Activated CD4-positive, CD25-positive, alpha-beta regulatory T cell treated with anti-CD3 and anti-CD28 coated beads, Interleukin-2, amount 50 U/mL, for 16 hours (primary cell): ENCODE measurements at regions not wholly inside any gene's neighbourhood (a gene's known extent, or its start where the extent isn't known, plus 50 kb on each side); places are given as distances from the start of the nearest gene placed in this dataset.
"Not testable (repeated sequence)": the region's sequence is repeated elsewhere in the genome, so short reads cannot be mapped to it uniquely, and the experiment has no call there.

Experiments used
- DNase-seq: peaks from one replicate; pipeline ENCODE4 v3.0.0-alpha.2; 2020; ENCODE audit warnings: low read depth, low spot score

GRCh38 chr1:82388679-82389078, 587.9 kb downstream of the ADGRL2 start:
- DNase-seq, result no peak

- no peak for DNase-seq
Observed at GRCh38 chr1:82387012-82387366, 586.3 kb downstream of the ADGRL2 start.

GRCh38 chr1:82386365-82387011, 585.8 kb downstream of the ADGRL2 start:
- DNase-seq, result no peak

- DNase-seq, result no peak
Observed at GRCh38 chr1:82384776-82385175, 584.0 kb downstream of the ADGRL2 start.

GRCh38 chr1:82377201-82377884, 576.6 kb downstream of the ADGRL2 start:
- no peak for DNase-seq

- no peak for DNase-seq
Observed at GRCh38 chr1:82373710-82374109, 573.0 kb downstream of the ADGRL2 start.

GRCh38 chr1:82371844-82372498, 571.2 kb downstream of the ADGRL2 start:
- no peak for DNase-seq

- DNase-seq, result no peak
Observed at GRCh38 chr1:82367456-82367855, 566.7 kb downstream of the ADGRL2 start.

- no peak for DNase-seq
Observed at GRCh38 chr1:82366689-82367088, 566.0 kb downstream of the ADGRL2 start.

- DNase-seq, result not testable (repeated sequence)
Observed at GRCh38 chr1:82359541-82359940, 558.8 kb downstream of the ADGRL2 start.

GRCh38 chr1:82358706-82359105, 558.0 kb downstream of the ADGRL2 start:
- not testable (repeated sequence) for DNase-seq

GRCh38 chr1:82354546-82354945, 553.8 kb downstream of the ADGRL2 start:
- not testable (repeated sequence) for DNase-seq

GRCh38 chr1:82348487-82348886, 547.8 kb downstream of the ADGRL2 start:
- no peak for DNase-seq

- DNase-seq, result no peak
Observed at GRCh38 chr1:82346141-82346540, 545.4 kb downstream of the ADGRL2 start.

GRCh38 chr1:82343381-82343780, 542.6 kb downstream of the ADGRL2 start:
- DNase-seq, result no peak

GRCh38 chr1:82337635-82338034, 536.9 kb downstream of the ADGRL2 start:
- no peak for DNase-seq

- DNase-seq, result no peak
Observed at GRCh38 chr1:82330330-82330729, 529.6 kb downstream of the ADGRL2 start.

- DNase-seq, result no peak
Observed at GRCh38 chr1:82329226-82329625, 528.5 kb downstream of the ADGRL2 start.

- DNase-seq, result no peak
Observed at GRCh38 chr1:82323144-82323841, 522.6 kb downstream of the ADGRL2 start.

- no peak for DNase-seq
Observed at GRCh38 chr1:82321794-82322193, 521.1 kb downstream of the ADGRL2 start.

GRCh38 chr1:82319546-82319945, 518.8 kb downstream of the ADGRL2 start:
- no peak for DNase-seq

- no peak for DNase-seq
Observed at GRCh38 chr1:82318921-82319320, 518.2 kb downstream of the ADGRL2 start.
